Spleen (tissue), 3 donors: ENCODE measurements at regions not wholly inside any gene's neighbourhood (a gene's known extent, or its start where the extent isn't known, plus 50 kb on each side); places are given as distances from the start of the nearest gene placed in this dataset.

Experiments used
- POLR2A ChIP-seq, 3 donors: fragments of 450-650 bp; IDR thresholded peaks; one replicate each; pipeline ENCODE4 v1.5.1; 2017; ENCODE audit warnings: antibody characterized with exemption in 3 of 3, mild to moderate bottlenecking in 1 of 3
- POLR2AphosphoS5 ChIP-seq, 3 donors: sonication (generic); formaldehyde crosslinking; IDR thresholded peaks; one replicate each; pipeline ENCODE4 v1.5.1; 2017; ENCODE audit warnings: antibody characterized with exemption in 3 of 3

DNA sequence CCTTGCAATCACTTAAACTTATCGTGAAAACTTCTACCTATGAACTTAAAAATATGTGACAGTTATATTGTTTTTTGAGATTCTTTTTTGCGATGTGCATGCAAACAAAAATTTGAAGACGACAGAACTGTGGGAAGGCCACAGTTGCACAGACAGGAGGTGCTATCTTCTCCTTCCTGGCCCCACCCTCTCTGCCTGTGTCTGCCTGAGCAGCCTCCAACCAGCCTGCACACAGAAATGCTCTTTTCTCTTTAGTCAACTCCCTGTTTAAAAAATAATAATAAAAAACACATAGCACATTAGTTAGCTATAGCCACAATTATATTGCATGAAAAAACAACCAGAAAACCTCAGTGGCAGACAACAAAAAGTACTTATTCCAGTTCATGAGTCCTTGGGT is 212.2 kb downstream of the ZNF621 start:
- no peak for TF ChIP-seq POLR2A (IDR thresholded peaks at IDR 0.05)
- TF ChIP-seq POLR2AphosphoS5 (IDR thresholded peaks at IDR 0.05): no peak
